ENCODE measurements at regions not wholly inside any gene's neighbourhood (a gene's known extent, or its start where the extent isn't known, plus 50 kb on each side); places are given as distances from the start of the nearest gene placed in this dataset.

- no peak overlapping the region for H3K4me3 ChIP-seq (ENCODE audit: low read depth, low read length)
- peak; percentile 99 for DNase-seq (ENCODE audit: low read depth)
- no peak for TF ChIP-seq CTCF (IDR thresholded peaks at IDR 0.05; ENCODE audit: insufficient read depth, low read length)
These were observed 148.4 kb upstream of the SYT10 start for GRCh38 chr12:33587784-33588712.

GRCh38 chr12:33588725-33589405 lies 149.2 kb upstream of the SYT10 start:
- no peak overlapping the region for H3K4me3 ChIP-seq (ENCODE audit: low read depth, low read length)
- no peak for TF ChIP-seq CTCF (IDR thresholded peaks at IDR 0.05; ENCODE audit: insufficient read depth, low read length)
- DNase-seq (ENCODE audit: low read depth), result peak; percentile 89

GRCh38 chr12:33589576-33590114 lies 150.0 kb upstream of the SYT10 start:
- no peak overlapping the region for H3K4me3 ChIP-seq (ENCODE audit: low read depth, low read length)
- no peak for DNase-seq (ENCODE audit: low read depth)
- TF ChIP-seq CTCF (IDR thresholded peaks at IDR 0.05; ENCODE audit: insufficient read depth, low read length), result no peak

- no peak for DNase-seq (ENCODE audit: low read depth)
- no peak for TF ChIP-seq CTCF (IDR thresholded peaks at IDR 0.05; ENCODE audit: insufficient read depth, low read length)
These were observed 154.1 kb upstream of the SYT10 start for GRCh38 chr12:33593753-33594152.

GRCh38 chr12:33596061-33596460 lies 156.4 kb upstream of the SYT10 start:
- peak; percentile 86 for DNase-seq (ENCODE audit: low read depth)
- TF ChIP-seq CTCF (IDR thresholded peaks at IDR 0.05; ENCODE audit: insufficient read depth, low read length), result no peak
- no peak overlapping the region for H3K4me3 ChIP-seq (ENCODE audit: low read depth, low read length)

More at GRCh38 chr12:33593753-33594152, 154.1 kb upstream of the SYT10 start:
- no peak overlapping the region for H3K4me3 ChIP-seq (ENCODE audit: low read depth, low read length)

GRCh38 chr12:33596814-33597213 lies 157.2 kb upstream of the SYT10 start:
- no peak for TF ChIP-seq CTCF (IDR thresholded peaks at IDR 0.05; ENCODE audit: insufficient read depth, low read length)
- H3K4me3 ChIP-seq (ENCODE audit: low read depth, low read length), result no peak overlapping the region
- DNase-seq (ENCODE audit: low read depth), result no peak

Measured in fibroblast of the aortic adventitia (primary cell).